GM12878 (cell line): ENCODE measurements at regions not wholly inside any gene's neighbourhood (a gene's known extent, or its start where the extent isn't known, plus 50 kb on each side); places are given as distances from the start of the nearest gene placed in this dataset.

Experiments
- ATAC-seq: fragments of 200-7000 bp; cut with Tn5 transposase; 3 replicates; pipeline ENCODE4 v1.9.1; 2020; ENCODE audit warnings: mild to moderate bottlenecking, moderate library complexity
- BruUV-seq: library from RNA; stranded (reverse); fragments of 400-500 nt; replicated peaks from 2 replicates; lab custom pipeline; 2021; lab: Mats Ljungman, UMichigan
- CTCF ChIA-PET: fragments of 300-600 bp; sonication (Branson Sonifier 250); formaldehyde crosslinking; extraction: SDS; loops from one replicate; lab custom pipeline; 2021; ENCODE audit warnings: inconsistent platforms; lab: Yijun Ruan, JAX
- POLR2A ChIA-PET: fragments of 350-600 bp; formaldehyde crosslinking; extraction: SDS; loops from one replicate; lab custom pipeline; 2021; ENCODE audit warnings: inconsistent platforms; lab: Charles Lee
- RAD21 ChIA-PET: fragments of 300-600 bp; sonication (Branson Sonifier 250); formaldehyde crosslinking; loops from one replicate; lab custom pipeline; 2023; ENCODE audit warnings: antibody characterized with exemption; ENCODE audit not compliant: unreplicated experiment; lab: Charles Lee
- SMC1A ChIA-PET: fragments of 300-600 bp; sonication (Branson Sonifier 250); formaldehyde crosslinking; loops from one replicate; lab custom pipeline; 2023; ENCODE audit not compliant: unreplicated experiment, uncharacterized antibody; lab: Charles Lee
- DNase-seq: peaks from one replicate; pipeline ENCODE4 v3.0.0-alpha.2; 2011; ENCODE audit warnings: low read depth, low spot score
- FAIRE-seq: peaks from 3 replicates; lab custom pipeline; 2011; peaks lifted over from hg19 to GRCh38; lab: Jason Lieb, UNC
- H2AFZ ChIP-seq: 2 replicates; pipeline ENCODE4 v1.6.0; 2011; ENCODE audit warnings: low read depth, low read length, control low read depth; ENCODE audit not compliant: control insufficient read depth
- H3K27ac ChIP-seq: 2 replicates; pipeline ENCODE4 v1.5.1; 2011; ENCODE audit warnings: control low read depth; ENCODE audit not compliant: control insufficient read depth, insufficient read depth
- H3K27me3 ChIP-seq, 2 experiments: replicated peaks in 1 of 2; 2 replicates each; pipeline versions ENCODE4 v1.6.0 to v1.6.1; 2011; ENCODE audit warnings: low read length in 1 of 2; ENCODE audit not compliant: control insufficient read depth in 2 of 2, insufficient read depth in 2 of 2
- H3K36me3 ChIP-seq, 2 experiments: 2 replicates each; pipeline ENCODE4 v1.5.1; 2011; ENCODE audit warnings: low read length in 1 of 2; ENCODE audit not compliant: control insufficient read depth in 2 of 2, insufficient read depth in 2 of 2
- H3K4me1 ChIP-seq: 2 replicates; pipeline ENCODE4 v1.6.1; 2011; ENCODE audit warnings: mild to moderate bottlenecking, low read length, moderate library complexity, mixed read lengths; ENCODE audit not compliant: control insufficient read depth, insufficient read depth
- H3K4me2 ChIP-seq: 2 replicates; pipeline ENCODE4 v1.6.0; 2011; ENCODE audit warnings: control low read depth; ENCODE audit not compliant: control insufficient read depth, insufficient read depth
- H3K4me3 ChIP-seq: fragments of 200-600 bp; sonication (generic); 2 replicates; pipeline ENCODE4 v1.5.1; 2016
- H3K79me2 ChIP-seq: 2 replicates; pipeline ENCODE4 v1.6.0; 2011; ENCODE audit warnings: low read length; ENCODE audit not compliant: control insufficient read depth, insufficient read depth
- H3K9ac ChIP-seq: 2 replicates; pipeline ENCODE4 v1.8.0; 2011; ENCODE audit warnings: low read length, control low read depth, mixed read lengths; ENCODE audit not compliant: control insufficient read depth, insufficient read depth
- H3K9me3 ChIP-seq: replicated peaks from 3 replicates; pipeline ENCODE4 v1.5.1; 2011; ENCODE audit warnings: mild to moderate bottlenecking, low read length; ENCODE audit not compliant: control insufficient read depth, insufficient read depth
- H4K20me1 ChIP-seq: 2 replicates; pipeline ENCODE4 v1.6.0; 2011; ENCODE audit not compliant: control insufficient read depth, insufficient read depth
- FOXM1 ChIP-seq: IDR thresholded peaks from 2 replicates; pipeline ENCODE4 v1.6.1; 2012; ENCODE audit warnings: low read depth, mild to moderate bottlenecking, inconsistent platforms, low read length, moderate library complexity
- HCFC1 ChIP-seq: fragments of 150-350 bp; IDR thresholded peaks from 2 replicates; pipeline ENCODE4 v1.6.1; 2014; ENCODE audit warnings: low read length
- IKZF1 ChIP-seq: fragments of 450-650 bp; conservative IDR thresholded peaks from 2 replicates; pipeline ENCODE4 v1.6.1; 2017; ENCODE audit warnings: antibody characterized with exemption, mild to moderate bottlenecking
- LARP7 ChIP-seq: fragments of 450-650 bp; IDR thresholded peaks from 2 replicates; pipeline ENCODE4 v1.6.1; 2017; ENCODE audit warnings: mild to moderate bottlenecking
- MYC ChIP-seq: IDR thresholded peaks from 2 replicates; pipeline ENCODE4 v1.6.1; 2011; ENCODE audit warnings: mild to moderate bottlenecking, low read length, moderate library complexity, inconsistent platforms; ENCODE audit not compliant: insufficient read depth, insufficient replicate concordance, insufficient read length, severe bottlenecking
- NR2C2 ChIP-seq: IDR thresholded peaks from 2 replicates; pipeline ENCODE4 v1.6.1; 2011; ENCODE audit warnings: borderline replicate concordance, low read depth; ENCODE audit not compliant: control insufficient read depth, insufficient read length
- PAX5 ChIP-seq: IDR thresholded peaks from 2 replicates; pipeline ENCODE4 v1.6.1; 2011; ENCODE audit warnings: low read depth, low read length, borderline replicate concordance
- RAD21 ChIP-seq: IDR thresholded peaks from 2 replicates; pipeline ENCODE4 v1.6.1; 2011; ENCODE audit warnings: mild to moderate bottlenecking, low read depth, low read length, moderate library complexity; ENCODE audit not compliant: insufficient read depth
- SIX5 ChIP-seq: IDR thresholded peaks from 2 replicates; pipeline ENCODE4 v1.6.1; 2011; ENCODE audit warnings: mild to moderate bottlenecking, low read depth, low read length, moderate library complexity; ENCODE audit not compliant: severe bottlenecking
- in situ Hi-C: fragments of 300-500 bp; cut with MboI; formaldehyde crosslinking; loops from 9 replicates; pipeline ENCODE4 v1.14.3; 2018; ENCODE audit warnings: mixed read lengths
- intact Hi-C: fragments of 100-400 bp; cut with micrococcal nuclease; formaldehyde crosslinking; loops from one replicate; pipeline ENCODE4 v1.14.2; 2022; ENCODE audit not compliant: unreplicated experiment
- TF ChIP-seq, protein P1 (sequence below): fragments of 450-650 bp; IDR thresholded peaks from 2 replicates; pipeline ENCODE4 v1.6.1; 2017; ENCODE audit warnings: low read depth, mild to moderate bottlenecking, moderate library complexity
- TF ChIP-seq, protein P2 (sequence below): fragments of 450-650 bp; IDR thresholded peaks from 2 replicates; pipeline ENCODE4 v1.6.1; 2017; ENCODE audit warnings: antibody characterized with exemption, mild to moderate bottlenecking, moderate library complexity
- TF ChIP-seq, protein P3 (sequence below): fragments of 450-650 bp; formaldehyde crosslinking; IDR thresholded peaks from 2 replicates; pipeline ENCODE4 v1.4.0; 2020; ENCODE audit warnings: mild to moderate bottlenecking, moderate library complexity
- TF ChIP-seq, protein P4 (sequence below): fragments of 450-650 bp; IDR thresholded peaks from 2 replicates; pipeline ENCODE4 v1.6.1; 2018; ENCODE audit warnings: mild to moderate bottlenecking, low read depth, moderate library complexity; ENCODE audit not compliant: partially characterized antibody

DNA sequence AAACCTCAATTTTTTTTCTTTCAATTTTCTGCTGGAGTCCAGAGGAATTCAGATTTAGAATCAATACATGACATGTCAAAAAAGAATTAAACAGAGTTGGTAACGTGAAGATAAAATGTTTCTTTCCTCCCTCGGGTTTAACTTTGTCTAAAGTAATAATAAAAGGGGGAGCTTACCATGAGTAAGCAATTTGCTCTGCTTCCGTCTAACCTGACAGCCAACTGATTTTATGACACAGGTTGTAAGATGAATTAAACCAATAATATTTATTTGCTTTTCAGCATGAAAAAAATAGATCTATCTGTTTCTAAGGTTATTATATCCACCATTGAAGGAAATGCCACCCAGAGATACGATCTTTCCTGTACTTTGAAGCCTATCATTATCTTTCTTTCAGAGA lies 352.6 kb downstream of the OSTF1 start (continued):
- TF ChIP-seq, protein P1, sequence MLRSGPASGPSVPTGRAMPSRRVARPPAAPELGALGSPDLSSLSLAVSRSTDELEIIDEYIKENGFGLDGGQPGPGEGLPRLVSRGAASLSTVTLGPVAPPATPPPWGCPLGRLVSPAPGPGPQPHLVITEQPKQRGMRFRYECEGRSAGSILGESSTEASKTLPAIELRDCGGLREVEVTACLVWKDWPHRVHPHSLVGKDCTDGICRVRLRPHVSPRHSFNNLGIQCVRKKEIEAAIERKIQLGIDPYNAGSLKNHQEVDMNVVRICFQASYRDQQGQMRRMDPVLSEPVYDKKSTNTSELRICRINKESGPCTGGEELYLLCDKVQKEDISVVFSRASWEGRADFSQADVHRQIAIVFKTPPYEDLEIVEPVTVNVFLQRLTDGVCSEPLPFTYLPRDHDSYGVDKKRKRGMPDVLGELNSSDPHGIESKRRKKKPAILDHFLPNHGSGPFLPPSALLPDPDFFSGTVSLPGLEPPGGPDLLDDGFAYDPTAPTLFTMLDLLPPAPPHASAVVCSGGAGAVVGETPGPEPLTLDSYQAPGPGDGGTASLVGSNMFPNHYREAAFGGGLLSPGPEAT = no peak
- TF ChIP-seq, protein P2, sequence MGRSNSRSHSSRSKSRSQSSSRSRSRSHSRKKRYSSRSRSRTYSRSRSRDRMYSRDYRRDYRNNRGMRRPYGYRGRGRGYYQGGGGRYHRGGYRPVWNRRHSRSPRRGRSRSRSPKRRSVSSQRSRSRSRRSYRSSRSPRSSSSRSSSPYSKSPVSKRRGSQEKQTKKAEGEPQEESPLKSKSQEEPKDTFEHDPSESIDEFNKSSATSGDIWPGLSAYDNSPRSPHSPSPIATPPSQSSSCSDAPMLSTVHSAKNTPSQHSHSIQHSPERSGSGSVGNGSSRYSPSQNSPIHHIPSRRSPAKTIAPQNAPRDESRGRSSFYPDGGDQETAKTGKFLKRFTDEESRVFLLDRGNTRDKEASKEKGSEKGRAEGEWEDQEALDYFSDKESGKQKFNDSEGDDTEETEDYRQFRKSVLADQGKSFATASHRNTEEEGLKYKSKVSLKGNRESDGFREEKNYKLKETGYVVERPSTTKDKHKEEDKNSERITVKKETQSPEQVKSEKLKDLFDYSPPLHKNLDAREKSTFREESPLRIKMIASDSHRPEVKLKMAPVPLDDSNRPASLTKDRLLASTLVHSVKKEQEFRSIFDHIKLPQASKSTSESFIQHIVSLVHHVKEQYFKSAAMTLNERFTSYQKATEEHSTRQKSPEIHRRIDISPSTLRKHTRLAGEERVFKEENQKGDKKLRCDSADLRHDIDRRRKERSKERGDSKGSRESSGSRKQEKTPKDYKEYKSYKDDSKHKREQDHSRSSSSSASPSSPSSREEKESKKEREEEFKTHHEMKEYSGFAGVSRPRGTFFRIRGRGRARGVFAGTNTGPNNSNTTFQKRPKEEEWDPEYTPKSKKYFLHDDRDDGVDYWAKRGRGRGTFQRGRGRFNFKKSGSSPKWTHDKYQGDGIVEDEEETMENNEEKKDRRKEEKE = no peak

DNA sequence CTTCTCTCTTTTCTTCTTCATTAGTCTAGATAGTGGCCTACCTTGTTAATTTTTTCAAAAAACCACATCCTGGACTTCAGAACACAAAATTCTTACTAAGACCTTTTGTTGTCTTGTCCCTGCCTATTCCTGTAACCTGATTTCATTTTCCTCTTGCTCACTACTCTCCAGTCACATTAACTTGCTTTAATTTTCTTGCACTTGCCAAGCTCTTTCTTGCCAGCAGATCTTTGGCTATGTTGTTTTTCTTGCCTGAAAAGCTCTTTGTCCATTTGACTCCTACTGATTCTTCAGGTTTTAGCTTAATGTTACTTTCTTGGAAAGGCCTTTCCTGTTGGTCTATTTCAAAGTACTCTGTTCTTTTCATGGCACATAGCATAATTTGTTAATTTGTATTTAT lies 356.8 kb downstream of the OSTF1 start:
- H3K9me3 ChIP-seq = no peaks in the 10 kb centered on the region
- no peak overlapping the region for H3K4me2 ChIP-seq
- FAIRE-seq (no peak), ATAC-seq (no peak), DNase-seq (no peak)
- no peak overlapping the region for H3K27ac ChIP-seq
- H2AFZ ChIP-seq = no peak overlapping the region
- no TSS peak for BruUV-seq
- SMC1A ChIA-PET = no interaction called here
- CTCF ChIA-PET = no interaction called here
- H4K20me1 ChIP-seq = no peaks in the 10 kb centered on the region
- in situ Hi-C loops (no loop called here), intact Hi-C loops (no loop called here)
- H3K79me2 ChIP-seq = no peaks in the 10 kb centered on the region
- no peaks in the 10 kb centered on the region for H3K27me3 ChIP-seq
- H3K4me1 ChIP-seq = no peaks in the 10 kb centered on the region
- RAD21 ChIA-PET = no interaction called here
- H3K9ac ChIP-seq = no peak overlapping the region
- H3K36me3 ChIP-seq = no peaks in the 10 kb centered on the region
- POLR2A ChIA-PET = no interaction called here
- no peak overlapping the region for H3K4me3 ChIP-seq
- TF ChIP-seq HCFC1 (no peak), IKZF1 (no peak), NR2C2 (no peak), MYC (no peak), LARP7 (no peak), SIX5 (no peak), PAX5 (no peak), FOXM1 (no peak), RAD21 (no peak)
- TF ChIP-seq, protein P3, sequence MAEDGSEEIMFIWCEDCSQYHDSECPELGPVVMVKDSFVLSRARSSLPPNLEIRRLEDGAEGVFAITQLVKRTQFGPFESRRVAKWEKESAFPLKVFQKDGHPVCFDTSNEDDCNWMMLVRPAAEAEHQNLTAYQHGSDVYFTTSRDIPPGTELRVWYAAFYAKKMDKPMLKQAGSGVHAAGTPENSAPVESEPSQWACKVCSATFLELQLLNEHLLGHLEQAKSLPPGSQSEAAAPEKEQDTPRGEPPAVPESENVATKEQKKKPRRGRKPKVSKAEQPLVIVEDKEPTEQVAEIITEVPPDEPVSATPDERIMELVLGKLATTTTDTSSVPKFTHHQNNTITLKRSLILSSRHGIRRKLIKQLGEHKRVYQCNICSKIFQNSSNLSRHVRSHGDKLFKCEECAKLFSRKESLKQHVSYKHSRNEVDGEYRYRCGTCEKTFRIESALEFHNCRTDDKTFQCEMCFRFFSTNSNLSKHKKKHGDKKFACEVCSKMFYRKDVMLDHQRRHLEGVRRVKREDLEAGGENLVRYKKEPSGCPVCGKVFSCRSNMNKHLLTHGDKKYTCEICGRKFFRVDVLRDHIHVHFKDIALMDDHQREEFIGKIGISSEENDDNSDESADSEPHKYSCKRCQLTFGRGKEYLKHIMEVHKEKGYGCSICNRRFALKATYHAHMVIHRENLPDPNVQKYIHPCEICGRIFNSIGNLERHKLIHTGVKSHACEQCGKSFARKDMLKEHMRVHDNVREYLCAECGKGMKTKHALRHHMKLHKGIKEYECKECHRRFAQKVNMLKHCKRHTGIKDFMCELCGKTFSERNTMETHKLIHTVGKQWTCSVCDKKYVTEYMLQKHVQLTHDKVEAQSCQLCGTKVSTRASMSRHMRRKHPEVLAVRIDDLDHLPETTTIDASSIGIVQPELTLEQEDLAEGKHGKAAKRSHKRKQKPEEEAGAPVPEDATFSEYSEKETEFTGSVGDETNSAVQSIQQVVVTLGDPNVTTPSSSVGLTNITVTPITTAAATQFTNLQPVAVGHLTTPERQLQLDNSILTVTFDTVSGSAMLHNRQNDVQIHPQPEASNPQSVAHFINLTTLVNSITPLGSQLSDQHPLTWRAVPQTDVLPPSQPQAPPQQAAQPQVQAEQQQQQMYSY (CRISPR knock-in tag) = no peak
- TF ChIP-seq, protein P4, sequence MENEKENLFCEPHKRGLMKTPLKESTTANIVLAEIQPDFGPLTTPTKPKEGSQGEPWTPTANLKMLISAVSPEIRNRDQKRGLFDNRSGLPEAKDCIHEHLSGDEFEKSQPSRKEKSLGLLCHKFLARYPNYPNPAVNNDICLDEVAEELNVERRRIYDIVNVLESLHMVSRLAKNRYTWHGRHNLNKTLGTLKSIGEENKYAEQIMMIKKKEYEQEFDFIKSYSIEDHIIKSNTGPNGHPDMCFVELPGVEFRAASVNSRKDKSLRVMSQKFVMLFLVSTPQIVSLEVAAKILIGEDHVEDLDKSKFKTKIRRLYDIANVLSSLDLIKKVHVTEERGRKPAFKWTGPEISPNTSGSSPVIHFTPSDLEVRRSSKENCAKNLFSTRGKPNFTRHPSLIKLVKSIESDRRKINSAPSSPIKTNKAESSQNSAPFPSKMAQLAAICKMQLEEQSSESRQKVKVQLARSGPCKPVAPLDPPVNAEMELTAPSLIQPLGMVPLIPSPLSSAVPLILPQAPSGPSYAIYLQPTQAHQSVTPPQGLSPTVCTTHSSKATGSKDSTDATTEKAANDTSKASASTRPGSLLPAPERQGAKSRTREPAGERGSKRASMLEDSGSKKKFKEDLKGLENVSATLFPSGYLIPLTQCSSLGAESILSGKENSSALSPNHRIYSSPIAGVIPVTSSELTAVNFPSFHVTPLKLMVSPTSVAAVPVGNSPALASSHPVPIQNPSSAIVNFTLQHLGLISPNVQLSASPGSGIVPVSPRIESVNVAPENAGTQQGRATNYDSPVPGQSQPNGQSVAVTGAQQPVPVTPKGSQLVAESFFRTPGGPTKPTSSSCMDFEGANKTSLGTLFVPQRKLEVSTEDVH = no peak
